HG03103 (cell line): ENCODE measurements at regions not wholly inside any gene's neighbourhood (a gene's known extent, or its start where the extent isn't known, plus 50 kb on each side); places are given as distances from the start of the nearest gene placed in this dataset.
"Not testable (repeated sequence)": the region's sequence is repeated elsewhere in the genome, so short reads cannot be mapped to it uniquely, and the experiment has no call there.

Experiments used
- ATAC-seq: cut with Tn5 transposase; IDR thresholded peaks from one replicate; pipeline ENCODE4 v1.9.1; 2021; ENCODE audit warnings: low read depth; ENCODE audit not compliant: unreplicated experiment

DNA sequence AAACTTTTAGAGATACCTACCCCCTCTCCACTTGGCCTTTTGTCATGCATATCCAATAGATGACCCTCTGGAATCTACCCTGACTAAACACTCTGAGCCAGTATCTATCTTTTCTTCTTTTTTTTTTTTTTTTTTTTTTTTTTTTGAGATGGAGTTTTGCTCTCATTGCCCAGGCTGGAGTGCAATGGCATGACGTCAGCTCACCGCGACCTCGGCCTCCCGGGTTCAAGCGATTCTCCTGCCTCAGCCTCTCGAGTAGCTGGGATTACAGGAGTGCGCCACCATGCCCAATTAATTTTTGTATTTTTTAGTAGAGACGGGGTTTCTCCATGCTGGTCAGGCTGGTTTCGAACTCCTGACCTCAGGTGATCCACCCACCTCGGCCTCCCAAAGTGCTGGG lies 50.8 kb upstream of the GRIN2B start:
- ATAC-seq = not testable (repeated sequence)

DNA sequence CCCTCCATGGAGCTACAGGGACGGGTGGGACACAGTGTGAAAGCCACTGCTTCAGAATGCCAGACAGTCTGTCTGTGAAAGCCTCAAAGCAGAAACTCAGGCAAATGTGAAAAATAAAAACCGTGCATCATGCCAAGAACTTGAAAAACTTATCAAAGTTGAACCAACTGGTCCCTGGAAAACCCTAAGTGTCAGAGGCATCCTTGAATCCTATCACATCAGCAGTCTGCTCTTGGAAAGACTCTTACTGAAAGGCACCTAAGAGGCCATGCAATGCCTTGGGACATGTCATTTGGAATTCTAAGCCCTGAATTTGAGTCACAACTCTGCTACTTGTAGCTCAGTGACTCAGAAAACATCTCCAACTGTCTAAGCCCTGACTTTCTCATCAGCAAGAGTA lies 62.4 kb upstream of the GRIN2B start:
- ATAC-seq = no peak

- ATAC-seq = no peak
These were observed 67.6 kb upstream of the GRIN2B start for GRCh38 chr12:14048941-14049545.

DNA sequence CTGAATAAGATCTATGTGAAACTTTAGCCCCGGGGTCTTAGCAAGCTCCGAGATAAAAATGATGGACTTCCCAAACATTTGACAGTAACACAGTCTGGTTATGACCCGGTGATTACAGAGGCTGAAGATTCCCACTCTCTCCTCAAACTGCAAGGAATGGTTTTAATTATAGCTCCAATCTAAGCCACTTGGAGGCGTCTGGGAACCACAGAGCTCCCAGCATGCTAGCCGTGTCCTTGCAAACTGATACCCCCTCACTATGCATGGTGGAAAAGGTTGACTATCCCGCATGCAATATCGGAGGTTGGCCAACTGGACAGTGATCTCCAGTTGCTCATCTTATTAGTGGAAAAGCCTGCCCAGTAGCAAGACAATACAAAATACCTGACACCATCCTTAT lies 76.5 kb upstream of the GRIN2B start:
- no peak for ATAC-seq

DNA sequence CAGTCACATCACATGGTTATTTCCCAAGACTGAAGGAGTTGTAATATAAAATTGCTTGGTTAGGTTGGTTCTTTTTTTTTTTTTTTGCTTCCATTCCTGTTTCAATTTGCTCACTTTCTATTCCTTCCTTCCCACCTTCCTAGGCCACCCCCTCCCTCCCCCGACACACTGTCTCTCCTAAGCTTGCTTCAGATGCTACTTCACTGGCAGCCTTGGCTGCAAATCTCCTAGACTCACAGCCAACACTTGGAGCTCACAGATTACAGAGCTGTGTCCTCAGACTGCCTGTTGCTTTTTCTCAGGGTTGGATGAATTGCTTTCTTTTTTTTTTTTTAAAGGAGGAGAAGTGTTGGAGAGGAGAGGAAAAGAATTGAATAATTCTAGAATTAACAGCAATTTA lies 77.3 kb upstream of the GRIN2B start:
- ATAC-seq = no peak

DNA sequence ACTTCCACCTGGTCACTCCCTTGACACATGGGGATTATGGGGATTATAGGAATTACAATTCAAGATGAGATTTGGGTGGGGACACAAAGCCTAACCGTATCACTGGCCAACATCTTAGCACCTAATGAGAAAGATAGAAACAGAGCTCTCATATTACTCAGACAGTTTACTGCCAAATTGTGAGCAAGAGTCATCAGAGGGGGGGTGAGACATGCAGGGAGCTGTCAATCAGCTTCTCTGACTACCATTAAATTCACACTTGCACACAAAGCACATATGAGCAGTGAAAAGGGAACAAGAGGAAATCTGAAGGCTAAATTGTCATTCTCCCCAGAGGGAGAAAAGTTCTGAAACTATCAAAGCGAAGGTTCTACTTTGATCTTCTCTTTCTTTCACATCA lies 78.1 kb upstream of the GRIN2B start:
- no peak for ATAC-seq

DNA sequence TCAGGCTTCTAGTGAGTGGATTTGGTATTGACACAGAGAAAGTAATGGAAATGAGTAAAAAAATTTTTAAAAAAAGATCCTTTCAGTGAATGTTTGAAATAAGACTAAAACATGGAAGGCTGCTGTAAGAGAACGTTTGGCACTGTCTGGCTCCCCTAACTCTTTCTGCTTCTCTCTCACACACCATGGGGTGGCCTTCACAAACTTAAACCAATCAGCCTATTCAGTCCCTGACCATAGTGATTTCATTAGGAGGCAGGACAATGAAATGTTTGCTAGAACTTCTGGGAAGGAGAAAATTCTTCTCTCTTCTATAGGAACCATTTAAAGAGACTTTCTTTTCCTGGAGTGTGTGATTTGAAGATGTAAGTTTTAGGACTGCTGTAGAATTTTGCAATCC lies 84.2 kb upstream of the GRIN2B start:
- ATAC-seq = no peak

DNA sequence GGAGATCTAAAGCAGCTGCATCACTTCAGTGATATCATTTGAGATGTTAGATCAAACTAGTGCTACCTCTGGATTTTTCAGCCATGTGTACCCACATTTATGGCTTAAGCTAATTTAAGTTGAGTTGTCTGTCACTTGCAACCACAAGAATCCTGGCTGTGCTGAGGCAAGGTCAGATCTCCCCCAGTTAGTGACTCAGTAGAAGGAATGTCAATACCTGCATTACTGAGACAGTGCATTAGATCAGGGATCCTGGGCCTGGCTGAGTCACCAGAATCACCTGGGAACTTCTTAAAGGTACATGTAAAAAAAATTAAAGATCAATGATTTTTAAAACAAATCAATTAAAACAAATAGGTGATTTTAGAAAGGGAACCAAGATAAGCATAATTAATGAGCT lies 84.6 kb upstream of the GRIN2B start:
- ATAC-seq = no peak

GRCh38 chr12:14068961-14069360 lies 87.6 kb upstream of the GRIN2B start:
- ATAC-seq = no peak

DNA sequence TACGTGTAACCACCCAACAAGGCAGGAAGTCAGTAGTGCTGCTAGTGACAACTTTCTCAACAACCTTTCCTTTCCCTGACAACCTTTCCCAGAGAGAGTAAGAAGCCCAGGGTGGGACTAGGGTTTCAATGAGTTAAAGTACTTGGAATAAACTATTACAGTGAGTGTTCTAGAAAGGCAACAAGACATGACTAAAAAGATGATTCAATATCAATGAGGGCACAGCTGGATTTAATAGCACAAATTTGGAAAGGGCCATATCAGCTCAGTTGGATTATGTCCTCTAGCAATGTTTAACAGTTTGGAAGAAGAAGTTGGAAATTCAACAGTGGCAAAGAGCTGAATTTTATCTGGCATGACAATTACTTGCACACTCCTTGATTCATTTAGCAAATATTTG lies 90.4 kb upstream of the GRIN2B start:
- no peak for ATAC-seq

GRCh38 chr12:14072987-14073386 lies 91.6 kb upstream of the GRIN2B start:
- no peak for ATAC-seq

DNA sequence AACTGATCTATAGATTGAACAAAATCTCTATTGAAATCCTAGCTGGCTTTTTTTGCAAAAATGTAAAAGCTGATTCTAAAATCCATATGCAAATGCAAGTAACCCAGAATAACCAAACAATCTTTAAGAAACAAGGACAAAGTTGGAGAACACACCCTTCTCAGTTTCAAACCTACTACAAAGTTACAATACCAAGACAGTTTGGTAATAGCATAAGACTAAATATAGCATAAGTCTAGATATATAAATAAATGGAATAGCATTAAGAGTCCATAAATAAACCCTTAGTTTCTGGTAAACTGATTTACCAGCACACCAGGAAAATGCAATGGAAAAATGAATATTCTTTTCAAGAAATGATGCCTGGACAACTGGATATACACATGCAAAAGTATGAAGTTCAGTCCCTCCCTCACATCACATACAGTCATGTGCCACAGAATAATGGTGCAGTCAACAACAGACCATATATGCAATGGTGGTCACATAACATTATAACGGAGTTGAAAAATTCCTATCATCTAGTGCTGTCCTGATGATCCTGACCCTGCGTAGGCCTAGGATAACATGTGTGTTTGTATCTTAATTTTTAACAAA lies 94.5 kb upstream of the GRIN2B start:
- no peak for ATAC-seq

DNA sequence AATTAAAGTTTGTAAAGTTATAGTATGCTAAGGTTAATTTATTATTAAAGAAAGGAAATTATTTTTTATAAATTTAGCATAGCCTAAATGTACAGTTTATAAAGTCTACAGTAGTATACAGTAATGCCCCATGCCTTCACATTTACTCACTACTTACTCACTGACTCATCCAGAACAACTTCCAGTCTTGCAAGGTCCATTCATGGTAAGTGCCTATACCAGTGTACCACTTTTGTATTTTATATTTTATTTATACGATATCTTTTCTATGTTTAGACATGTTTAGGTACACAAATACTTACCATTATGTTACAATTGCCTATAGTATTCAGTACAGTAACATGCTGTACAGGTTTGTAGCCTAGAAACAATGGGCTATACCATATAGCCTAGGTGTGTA lies 95.1 kb upstream of the GRIN2B start:
- no peak for ATAC-seq

DNA sequence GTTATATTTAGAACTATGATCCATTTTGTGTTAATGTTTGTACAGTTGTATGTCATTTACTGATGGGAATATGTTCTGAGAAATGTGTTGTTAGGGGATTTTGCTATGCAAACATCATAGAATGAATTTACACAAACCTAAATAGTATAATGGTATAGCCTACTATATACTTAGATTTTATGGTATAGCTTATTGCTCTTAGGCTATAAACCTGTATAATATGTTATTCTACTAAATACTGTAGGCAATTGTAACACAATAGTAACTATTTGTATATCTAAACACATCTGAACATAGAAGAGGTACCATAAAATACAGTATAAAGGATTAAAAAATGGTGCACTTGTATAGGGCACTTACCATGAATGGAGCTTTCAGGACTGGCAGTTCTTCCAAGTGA lies 105.4 kb upstream of the GRIN2B start:
- ATAC-seq = no peak

- ATAC-seq = no peak
These were observed 118.6 kb upstream of the GRIN2B start for GRCh38 chr12:14099994-14100393.

DNA sequence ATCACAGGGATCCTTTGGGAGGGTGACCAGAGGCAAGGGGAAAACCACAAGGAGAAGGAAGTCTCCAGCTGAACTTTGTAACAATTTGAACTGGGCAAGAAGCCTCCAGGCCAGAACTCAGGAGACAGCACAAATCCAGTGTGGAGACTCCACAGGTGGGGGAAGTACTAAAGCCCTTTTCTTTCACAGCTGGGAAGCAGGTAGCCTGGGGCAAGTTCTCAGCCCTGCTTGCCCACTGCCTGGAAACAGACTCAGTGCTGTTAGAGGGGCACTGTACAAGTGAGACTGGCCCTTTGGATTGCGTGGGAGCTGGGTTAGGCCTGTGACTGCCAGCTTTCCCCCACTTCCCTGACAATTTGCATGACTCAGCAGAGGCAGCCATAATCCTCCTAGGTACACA lies 120.2 kb upstream of the GRIN2B start:
- ATAC-seq = not testable (repeated sequence)

- peak; percentile 99 for ATAC-seq
These were observed 129.9 kb upstream of the GRIN2B start for GRCh38 chr12:14111230-14111865.

GRCh38 chr12:14113031-14113430 lies 131.6 kb upstream of the GRIN2B start:
- ATAC-seq = no peak

- no peak for ATAC-seq
These were observed 145.3 kb upstream of the GRIN2B start for GRCh38 chr12:14126692-14127091.

DNA sequence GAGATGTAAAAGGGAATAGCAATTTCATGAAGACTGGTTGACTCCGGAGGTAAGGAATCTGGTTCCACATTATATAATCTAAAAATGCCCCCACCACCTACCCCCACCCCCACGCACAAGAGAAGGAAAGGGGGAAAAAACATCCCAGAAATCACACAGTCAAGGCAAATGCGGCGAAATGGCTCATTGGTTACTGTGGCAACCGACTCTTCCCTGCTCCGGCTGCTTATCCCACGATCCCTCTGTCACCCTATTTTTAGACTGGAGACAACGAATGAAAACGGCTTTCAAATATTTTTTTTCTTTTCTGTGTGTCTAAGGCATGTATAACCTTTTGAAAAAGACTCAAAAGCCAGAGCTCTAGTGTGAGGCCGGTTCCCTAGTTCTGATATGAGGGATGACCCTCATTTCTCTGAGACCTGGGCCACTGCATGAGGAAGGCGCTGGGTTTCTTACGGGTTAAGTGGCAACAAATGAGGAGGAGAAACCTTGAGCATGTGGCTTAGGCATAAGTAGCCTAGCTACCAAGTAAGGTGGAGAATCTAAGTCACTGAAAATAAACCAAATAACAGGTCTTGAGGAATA lies 148.3 kb upstream of the GRIN2B start:
- ATAC-seq = no peak

DNA sequence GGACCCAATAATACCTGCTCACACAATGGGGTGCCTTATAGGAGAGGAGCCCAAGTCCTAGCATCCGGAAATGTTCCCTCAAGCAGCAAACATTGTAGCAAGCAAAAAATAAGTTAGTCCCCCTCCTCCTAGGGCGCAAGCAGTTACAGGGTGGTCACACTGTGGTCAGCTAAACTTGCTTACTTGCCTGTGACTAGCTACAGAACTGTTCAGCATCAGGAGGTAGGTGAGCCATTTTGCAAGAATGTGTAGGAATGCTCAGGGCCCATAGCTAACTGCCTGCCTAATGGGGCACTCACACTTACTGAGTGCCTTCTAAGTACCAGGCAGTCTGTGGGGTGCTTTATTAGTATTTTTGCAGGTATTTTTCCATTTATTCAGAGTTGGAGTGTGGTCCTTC lies 154.6 kb upstream of the GRIN2B start:
- no peak for ATAC-seq

DNA sequence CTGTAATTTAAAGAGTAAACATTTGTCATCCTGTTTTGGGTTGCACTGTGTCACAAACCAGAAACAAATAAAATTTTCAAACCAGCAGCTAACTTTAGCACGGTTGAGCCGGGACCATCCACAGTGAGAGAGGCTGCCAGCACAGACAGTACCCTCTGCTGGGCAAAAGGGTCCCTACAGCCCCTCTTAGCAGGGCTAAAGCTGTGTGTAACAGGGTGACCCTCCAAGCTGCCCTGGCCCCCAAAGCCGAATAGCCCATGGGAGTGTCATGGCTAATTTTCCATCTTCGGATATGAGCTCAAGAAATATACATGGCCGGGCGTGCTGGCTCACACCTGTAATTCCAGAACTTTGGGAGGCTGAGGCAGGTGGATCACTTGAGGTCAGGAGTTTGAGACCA lies 157.1 kb upstream of the GRIN2B start:
- ATAC-seq = no peak
